Activated T-helper 2 cell treated with anti-CD3 and anti-CD28 coated beads, Interferon-gamma antibody, Interleukin-2, Interleukin-4, amounts not matched to agents 10 μg/mL and 5 μg/mL and 100 μg/mL, durations not matched to agents 14 hours and 24 hours and 36 hours (primary cell): ENCODE measurements at regions not wholly inside any gene's neighbourhood (a gene's known extent, or its start where the extent isn't known, plus 50 kb on each side); places are given as distances from the start of the nearest gene placed in this dataset.
"Not testable (repeated sequence)": the region's sequence is repeated elsewhere in the genome, so short reads cannot be mapped to it uniquely, and the experiment has no call there.

ENCODE experiments used
- DNase-seq: peaks from one replicate; pipeline ENCODE4 v3.0.0; 2021; ENCODE audit warnings: low spot score
- H3K27ac Mint-ChIP-seq: one replicate; pipeline ENCODE4 v1.8.0; 2021; ENCODE audit warnings: mixed read lengths
- H3K27me3 Mint-ChIP-seq: one replicate; pipeline ENCODE4 v1.8.0; 2021; ENCODE audit warnings: low read depth, mixed read lengths
- H3K36me3 Mint-ChIP-seq: one replicate; pipeline ENCODE4 v1.8.0; 2021; ENCODE audit warnings: low read depth, mixed read lengths
- H3K4me1 Mint-ChIP-seq: one replicate; pipeline ENCODE4 v1.8.0; 2021; ENCODE audit warnings: low read depth, mixed read lengths
- H3K4me3 Mint-ChIP-seq: one replicate; pipeline ENCODE4 v1.8.0; 2021; ENCODE audit warnings: low read depth, mild to moderate bottlenecking, moderate library complexity, mixed read lengths
- H3K9me3 Mint-ChIP-seq: one replicate; pipeline ENCODE4 v1.8.0; 2021; ENCODE audit warnings: mixed read lengths
- intact Hi-C: fragments of 100-400 bp; cut with micrococcal nuclease; formaldehyde crosslinking; loops from one replicate; pipeline ENCODE4 v1.15.1; 2023

GRCh38 chr3:6468589-6468988, 392.3 kb upstream of the GRM7 start:
- H3K4me3 Mint-ChIP-seq, result no peak overlapping the region

GRCh38 chr3:6471744-6472143, 389.2 kb upstream of the GRM7 start:
- Mint-ChIP-seq H3K36me3 (no peaks in the 10 kb centered on the region), H3K27ac (no peak overlapping the region), H3K4me3 (no peak overlapping the region), H3K27me3 (no peaks in the 10 kb centered on the region), H3K4me1 (no peaks in the 10 kb centered on the region), H3K9me3 (peaks cover 22% of the 10 kb centered on the region)
- no peak for DNase-seq
- intact Hi-C loops, result no loop called here

More at GRCh38 chr3:6468589-6468988, 392.3 kb upstream of the GRM7 start:
- Mint-ChIP-seq H3K27me3 (no peaks in the 10 kb centered on the region), H3K4me1 (no peaks in the 10 kb centered on the region), H3K27ac (no peak overlapping the region), H3K9me3 (peaks cover 27% of the 10 kb centered on the region), H3K36me3 (no peaks in the 10 kb centered on the region)
- intact Hi-C loops, result no loop called here
- DNase-seq, result no peak

DNA sequence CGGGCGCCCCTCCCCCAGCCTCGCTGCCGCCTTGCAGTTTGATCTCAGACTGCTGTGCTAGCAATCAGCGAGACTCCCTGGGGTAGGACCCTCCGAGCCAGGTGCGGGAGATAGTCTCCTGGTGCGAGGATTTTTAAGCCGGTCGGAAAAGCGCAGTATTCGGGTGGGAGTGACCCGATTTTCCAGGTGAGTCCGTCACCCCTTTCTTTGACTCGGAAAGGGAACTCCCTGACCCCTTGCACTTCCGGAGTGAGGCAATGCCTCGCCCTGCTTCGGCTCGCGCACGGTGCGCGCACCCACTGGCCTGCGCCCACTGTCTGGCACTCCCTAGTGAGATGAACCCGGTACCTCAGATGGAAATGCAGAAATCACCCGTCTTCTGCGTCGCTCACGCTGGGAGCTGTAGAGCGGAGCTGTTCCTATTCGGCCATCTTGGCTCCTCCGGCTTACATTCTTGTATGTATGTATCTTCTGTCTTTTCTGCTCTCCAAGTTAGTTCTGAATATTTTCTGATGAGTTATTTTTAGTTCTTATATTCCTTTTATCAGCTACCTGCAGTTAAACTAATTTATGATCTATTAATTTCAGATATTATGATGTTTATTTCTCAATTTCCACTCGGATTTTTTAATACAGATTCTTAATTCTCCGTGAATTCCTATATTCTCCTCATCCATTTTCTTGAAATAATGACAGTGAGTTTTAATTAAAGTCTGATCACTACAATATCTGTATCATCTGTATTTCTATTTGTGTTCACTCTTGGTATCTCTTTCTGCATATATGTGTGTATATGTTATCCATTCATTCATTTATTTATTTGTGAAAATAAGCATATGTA, 370.2 kb upstream of the GRM7 start:
- DNase-seq, intact Hi-C loops, H3K36me3 Mint-ChIP-seq, H3K27ac Mint-ChIP-seq, H3K27me3 Mint-ChIP-seq, H3K4me1 Mint-ChIP-seq, H3K4me3 Mint-ChIP-seq: not testable (repeated sequence)
- peaks cover 23% of the 10 kb centered on the region for H3K9me3 Mint-ChIP-seq

- H3K9me3 Mint-ChIP-seq, result peaks cover 28% of the 10 kb centered on the region
These were observed 369.1 kb upstream of the GRM7 start for GRCh38 chr3:6491768-6492167.

DNA sequence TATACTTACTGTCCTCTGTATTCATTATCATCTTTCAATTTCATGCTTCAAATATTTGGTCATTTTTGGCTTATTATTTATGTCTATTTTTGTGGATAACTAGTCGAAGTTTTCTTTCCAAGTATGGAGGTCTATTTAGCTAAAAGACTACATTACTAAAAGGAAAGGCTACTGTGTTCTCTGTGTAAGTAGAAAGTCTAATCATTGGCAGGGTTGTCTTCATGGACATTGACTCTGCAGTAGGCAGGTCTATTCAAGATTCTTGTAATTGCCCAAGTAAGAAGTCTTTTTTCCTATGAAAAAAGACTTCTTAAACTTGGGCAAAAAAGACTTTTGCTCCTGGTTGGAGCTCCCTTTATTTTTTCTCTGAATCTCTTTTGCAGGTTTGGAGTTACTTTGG, 368.6 kb upstream of the GRM7 start:
- no peak for DNase-seq
- no peaks in the 10 kb centered on the region for H3K4me1 Mint-ChIP-seq
- intact Hi-C loops, result no loop called here
- no peak overlapping the region for H3K27ac Mint-ChIP-seq
- H3K4me3 Mint-ChIP-seq, result no peak overlapping the region
- H3K36me3 Mint-ChIP-seq, result no peaks in the 10 kb centered on the region
- peaks cover 28% of the 10 kb centered on the region for H3K9me3 Mint-ChIP-seq
- no peaks in the 10 kb centered on the region for H3K27me3 Mint-ChIP-seq

More at GRCh38 chr3:6491768-6492167, 369.1 kb upstream of the GRM7 start:
- Mint-ChIP-seq H3K27me3 (no peaks in the 10 kb centered on the region), H3K4me3 (no peak overlapping the region), H3K4me1 (no peaks in the 10 kb centered on the region), H3K36me3 (no peaks in the 10 kb centered on the region), H3K27ac (no peak overlapping the region)
- no peak for DNase-seq
- intact Hi-C loops, result no loop called here

DNA sequence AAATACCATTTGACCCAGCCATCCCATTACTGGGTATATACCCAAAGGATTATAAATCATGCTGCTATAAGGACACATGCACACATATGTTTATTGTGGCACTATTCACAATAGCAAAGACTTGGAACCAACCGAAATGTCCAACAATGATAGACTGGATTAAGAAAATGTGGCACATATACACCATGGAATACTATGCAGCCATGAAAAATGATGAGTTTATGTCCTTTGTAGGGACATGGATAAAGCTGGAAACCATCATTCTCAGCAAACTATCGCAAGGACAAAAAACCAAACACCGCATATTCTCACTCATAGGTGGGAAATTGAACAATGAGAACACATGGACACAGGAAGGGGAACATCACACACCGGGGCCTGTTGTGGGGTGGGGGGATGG, 362.0 kb upstream of the GRM7 start:
- H3K4me1 Mint-ChIP-seq, H3K27me3 Mint-ChIP-seq, H3K27ac Mint-ChIP-seq, H3K4me3 Mint-ChIP-seq, DNase-seq, intact Hi-C loops, H3K36me3 Mint-ChIP-seq: not testable (repeated sequence)
- peaks cover 34% of the 10 kb centered on the region for H3K9me3 Mint-ChIP-seq

DNA sequence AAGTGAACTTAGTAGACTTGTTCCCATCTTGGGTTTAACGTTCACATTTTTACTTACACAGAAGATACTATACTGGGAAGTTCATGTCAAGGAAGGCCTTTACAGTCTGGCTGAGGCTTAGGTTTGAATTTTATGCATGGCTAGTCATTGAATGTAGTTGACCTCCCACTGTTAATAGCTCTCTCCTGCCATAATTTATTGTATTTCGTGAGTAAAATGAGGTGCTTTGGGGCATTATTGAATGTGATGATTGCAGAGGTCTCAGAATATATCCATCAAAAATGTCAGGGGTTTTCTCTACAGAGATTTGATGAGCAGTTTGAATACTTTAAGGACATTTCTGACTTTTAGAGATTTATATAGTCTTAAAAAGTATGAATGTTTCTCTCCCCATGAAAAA, 356.6 kb upstream of the GRM7 start:
- no peak overlapping the region for H3K27ac Mint-ChIP-seq
- no peaks in the 10 kb centered on the region for H3K36me3 Mint-ChIP-seq
- DNase-seq, result no peak
- H3K27me3 Mint-ChIP-seq, result no peaks in the 10 kb centered on the region
- intact Hi-C loops, result no loop called here
- H3K4me3 Mint-ChIP-seq, result no peak overlapping the region
- H3K4me1 Mint-ChIP-seq, result no peaks in the 10 kb centered on the region
- peaks cover 39% of the 10 kb centered on the region for H3K9me3 Mint-ChIP-seq

- intact Hi-C loops, result no loop called here
- no peak for DNase-seq
- Mint-ChIP-seq H3K27me3 (no peaks in the 10 kb centered on the region), H3K36me3 (no peaks in the 10 kb centered on the region), H3K4me3 (no peak overlapping the region), H3K27ac (no peak overlapping the region), H3K9me3 (peaks cover 39% of the 10 kb centered on the region), H3K4me1 (no peaks in the 10 kb centered on the region)
These were observed 356.1 kb upstream of the GRM7 start for GRCh38 chr3:6504834-6505233.

DNA sequence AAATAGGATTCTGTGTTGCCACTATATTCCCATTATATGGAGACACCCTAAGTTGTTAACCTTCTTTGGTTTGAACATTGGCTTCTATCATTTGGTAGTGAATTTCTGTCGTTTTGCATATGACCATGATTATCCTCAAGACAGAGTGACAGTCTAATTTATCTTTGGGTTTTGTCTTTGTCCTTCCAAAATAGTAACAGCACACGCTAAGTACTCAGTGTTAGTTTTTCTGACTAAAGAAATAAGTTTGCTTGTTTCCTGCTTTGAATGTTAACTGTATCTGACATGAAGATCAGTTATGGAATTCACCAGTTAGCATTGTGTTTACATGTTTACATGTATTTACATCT, 352.5 kb upstream of the GRM7 start:
- H3K27ac Mint-ChIP-seq, result no peak overlapping the region
- no peaks in the 10 kb centered on the region for H3K36me3 Mint-ChIP-seq
- H3K4me1 Mint-ChIP-seq, result no peaks in the 10 kb centered on the region
- intact Hi-C loops, result no loop called here
- peaks cover 31% of the 10 kb centered on the region for H3K9me3 Mint-ChIP-seq
- no peaks in the 10 kb centered on the region for H3K27me3 Mint-ChIP-seq
- H3K4me3 Mint-ChIP-seq, result no peak overlapping the region
- no peak for DNase-seq

DNA sequence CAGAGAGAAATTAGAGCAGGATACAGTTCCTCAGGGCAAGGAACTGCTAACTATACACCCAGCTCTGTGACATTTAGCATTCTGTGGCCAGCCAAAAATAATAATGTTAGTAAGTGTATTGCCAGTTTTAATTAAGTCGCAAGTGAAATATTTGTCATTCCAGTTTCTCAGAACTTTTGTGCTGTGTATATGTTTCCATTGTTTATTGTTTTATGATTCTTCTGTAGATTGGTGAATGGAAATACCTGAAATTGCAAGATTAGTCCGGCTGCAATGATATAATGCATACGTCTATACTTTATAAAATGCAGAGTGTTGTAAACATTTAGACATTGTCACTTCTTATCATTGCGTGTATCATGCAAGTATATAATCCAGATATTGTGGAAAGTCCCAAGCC, 351.3 kb upstream of the GRM7 start:
- Mint-ChIP-seq H3K27me3 (no peaks in the 10 kb centered on the region), H3K9me3 (peaks cover 26% of the 10 kb centered on the region), H3K4me1 (no peaks in the 10 kb centered on the region), H3K36me3 (no peaks in the 10 kb centered on the region), H3K27ac (no peak overlapping the region), H3K4me3 (no peak overlapping the region)
- intact Hi-C loops, result no loop called here
- DNase-seq, result no peak

GRCh38 chr3:6510713-6511112, 350.2 kb upstream of the GRM7 start:
- Mint-ChIP-seq H3K27ac (no peak overlapping the region), H3K4me1 (no peaks in the 10 kb centered on the region), H3K4me3 (no peak overlapping the region), H3K36me3 (no peaks in the 10 kb centered on the region), H3K9me3 (peaks cover 20% of the 10 kb centered on the region), H3K27me3 (no peaks in the 10 kb centered on the region)
- no peak for DNase-seq
- intact Hi-C loops, result no loop called here

DNA sequence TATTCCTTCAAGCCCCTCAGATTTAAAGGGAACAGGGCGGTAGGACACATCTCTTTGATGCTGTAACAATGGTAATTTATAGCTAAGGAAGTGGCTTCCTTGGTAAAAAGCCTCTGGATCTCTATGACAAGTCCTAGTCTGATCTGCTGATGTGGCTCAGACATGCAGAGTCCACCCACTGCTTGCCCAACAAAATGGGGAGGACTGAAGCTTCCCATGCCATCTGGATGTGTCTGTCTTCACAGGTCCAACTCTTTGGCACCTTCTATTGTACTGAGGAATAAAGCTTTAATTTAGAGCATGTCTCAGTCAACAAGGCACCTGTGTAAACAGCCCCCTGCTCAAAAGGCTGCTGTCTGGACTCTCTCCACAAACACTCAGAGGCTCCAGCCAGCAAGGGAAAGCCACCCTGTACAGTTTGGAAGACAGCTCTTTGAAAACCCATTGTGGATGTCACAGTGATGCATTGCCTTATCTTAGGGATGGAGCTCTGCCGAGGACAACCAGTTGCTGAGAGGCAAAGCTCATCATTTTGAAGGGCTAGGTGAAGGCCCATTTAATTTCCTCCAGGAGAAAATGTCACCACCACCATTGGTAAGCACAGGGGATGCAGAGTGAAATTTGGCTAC, 348.6 kb upstream of the GRM7 start:
- H3K36me3 Mint-ChIP-seq, result no peaks in the 10 kb centered on the region
- no peak overlapping the region for H3K4me3 Mint-ChIP-seq
- intact Hi-C loops, result no loop called here
- no peak for DNase-seq
- H3K27me3 Mint-ChIP-seq, result no peaks in the 10 kb centered on the region
- H3K9me3 Mint-ChIP-seq, result peaks cover 26% of the 10 kb centered on the region
- no peak overlapping the region for H3K27ac Mint-ChIP-seq
- H3K4me1 Mint-ChIP-seq, result no peaks in the 10 kb centered on the region

DNA sequence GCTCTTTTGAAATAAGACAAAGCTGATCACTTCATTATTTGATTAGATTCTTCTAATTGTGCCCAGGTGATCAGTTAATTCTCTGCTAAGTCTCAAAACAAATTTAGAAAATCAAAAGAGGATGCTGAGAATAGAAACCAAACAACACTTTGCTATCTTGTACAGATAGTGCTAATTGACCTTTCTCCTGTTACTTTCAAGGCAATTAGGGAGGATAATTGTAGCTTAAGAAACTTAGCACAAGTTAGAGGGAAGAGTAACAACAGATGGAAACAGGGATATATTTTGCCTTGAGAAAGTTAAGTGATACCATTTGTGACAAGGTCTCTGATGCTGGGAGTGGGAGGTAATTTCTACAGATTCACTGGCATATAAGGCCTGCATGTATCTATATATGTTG, 344.8 kb upstream of the GRM7 start:
- no peaks in the 10 kb centered on the region for H3K36me3 Mint-ChIP-seq
- intact Hi-C loops, result no loop called here
- H3K4me3 Mint-ChIP-seq, result no peak overlapping the region
- H3K4me1 Mint-ChIP-seq, result no peaks in the 10 kb centered on the region
- DNase-seq, result no peak
- H3K9me3 Mint-ChIP-seq, result peaks cover 31% of the 10 kb centered on the region
- no peaks in the 10 kb centered on the region for H3K27me3 Mint-ChIP-seq
- H3K27ac Mint-ChIP-seq, result no peak overlapping the region
